Breast epithelium (tissue), 3 donors: ENCODE measurements at regions not wholly inside any gene's neighbourhood (a gene's known extent, or its start where the extent isn't known, plus 50 kb on each side); places are given as distances from the start of the nearest gene placed in this dataset.

ENCODE experiments used
- POLR2A ChIP-seq: fragments of 450-650 bp; IDR thresholded peaks from one replicate; pipeline ENCODE4 v1.6.1; 2016; ENCODE audit warnings: antibody characterized with exemption, mild to moderate bottlenecking, moderate library complexity
- POLR2AphosphoS5 ChIP-seq, 3 donors: sonication (generic); formaldehyde crosslinking; IDR thresholded peaks; one replicate each; pipeline ENCODE4 v1.6.1; 2017; ENCODE audit warnings: antibody characterized with exemption in 3 of 3
- TF ChIP-seq, protein P1 (sequence below), 3 donors: fragments of 450-650 bp; IDR thresholded peaks; one replicate each; pipeline ENCODE4 v1.5.1; 2016 to 2017; ENCODE audit warnings: antibody characterized with exemption in 3 of 3, mild to moderate bottlenecking in 3 of 3, moderate library complexity in 3 of 3

GRCh38 chr16:79532785-79533184 lies 67.8 kb downstream of the MAF start:
- TF ChIP-seq POLR2AphosphoS5 (IDR thresholded peaks at IDR 0.05) (no peak), POLR2A (no peak)
- TF ChIP-seq, protein P1, sequence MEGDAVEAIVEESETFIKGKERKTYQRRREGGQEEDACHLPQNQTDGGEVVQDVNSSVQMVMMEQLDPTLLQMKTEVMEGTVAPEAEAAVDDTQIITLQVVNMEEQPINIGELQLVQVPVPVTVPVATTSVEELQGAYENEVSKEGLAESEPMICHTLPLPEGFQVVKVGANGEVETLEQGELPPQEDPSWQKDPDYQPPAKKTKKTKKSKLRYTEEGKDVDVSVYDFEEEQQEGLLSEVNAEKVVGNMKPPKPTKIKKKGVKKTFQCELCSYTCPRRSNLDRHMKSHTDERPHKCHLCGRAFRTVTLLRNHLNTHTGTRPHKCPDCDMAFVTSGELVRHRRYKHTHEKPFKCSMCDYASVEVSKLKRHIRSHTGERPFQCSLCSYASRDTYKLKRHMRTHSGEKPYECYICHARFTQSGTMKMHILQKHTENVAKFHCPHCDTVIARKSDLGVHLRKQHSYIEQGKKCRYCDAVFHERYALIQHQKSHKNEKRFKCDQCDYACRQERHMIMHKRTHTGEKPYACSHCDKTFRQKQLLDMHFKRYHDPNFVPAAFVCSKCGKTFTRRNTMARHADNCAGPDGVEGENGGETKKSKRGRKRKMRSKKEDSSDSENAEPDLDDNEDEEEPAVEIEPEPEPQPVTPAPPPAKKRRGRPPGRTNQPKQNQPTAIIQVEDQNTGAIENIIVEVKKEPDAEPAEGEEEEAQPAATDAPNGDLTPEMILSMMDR (IDR thresholded peaks at IDR 0.05), result no peak
